HG03565 (cell line): ENCODE measurements at regions not wholly inside any gene's neighbourhood (a gene's known extent, or its start where the extent isn't known, plus 50 kb on each side); places are given as distances from the start of the nearest gene placed in this dataset.

ENCODE experiments used
- ATAC-seq: cut with Tn5 transposase; IDR thresholded peaks from one replicate; pipeline ENCODE4 v1.9.1; 2021; ENCODE audit warnings: mild to moderate bottlenecking, moderate library complexity; ENCODE audit not compliant: unreplicated experiment

GRCh38 chr1:175894581-175894980 lies 151.2 kb upstream of the TNR start:
- no peak for ATAC-seq

DNA sequence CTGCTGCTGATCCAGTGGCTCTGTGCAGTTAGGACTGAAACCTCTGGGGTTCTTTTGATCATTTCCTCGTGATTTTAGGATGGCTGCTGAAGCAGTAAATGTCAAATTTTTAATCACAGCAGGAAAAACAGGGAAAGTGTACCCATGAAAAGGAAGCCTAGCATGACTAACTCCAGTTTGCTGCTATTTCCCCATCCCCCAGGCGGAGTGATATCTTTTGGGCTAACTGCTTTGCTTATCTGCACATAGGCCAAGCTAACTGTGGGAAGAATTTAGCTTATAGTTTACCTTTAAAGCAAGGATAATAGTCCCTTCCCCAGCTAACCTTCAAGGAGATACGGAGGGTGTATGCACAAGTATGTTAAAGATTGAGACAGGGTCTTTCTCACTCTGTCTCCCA lies 149.8 kb upstream of the TNR start:
- no peak for ATAC-seq

GRCh38 chr1:175892686-175893085 lies 149.3 kb upstream of the TNR start:
- ATAC-seq, result no peak

- no peak for ATAC-seq
Observed at GRCh38 chr1:175891783-175892309, 148.5 kb upstream of the TNR start.

DNA sequence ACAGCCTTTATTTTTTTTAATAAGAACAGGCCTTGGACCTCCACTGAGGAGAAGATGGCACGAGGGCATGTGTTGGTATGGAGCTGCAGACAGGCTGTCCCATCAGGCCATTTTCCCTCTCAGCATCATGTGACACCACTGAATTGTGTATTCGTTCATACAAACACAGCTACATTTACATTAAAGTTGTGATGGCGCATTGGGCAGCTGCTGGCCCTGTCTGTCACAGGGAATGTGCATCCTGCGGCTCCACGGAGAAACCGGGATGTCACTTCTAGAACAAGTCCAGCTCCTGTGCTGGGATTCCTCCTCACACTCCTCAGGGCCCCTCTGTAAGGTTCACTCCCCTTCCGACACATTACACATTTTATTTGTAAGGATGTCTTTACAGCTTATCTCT lies 147.6 kb upstream of the TNR start:
- ATAC-seq, result no peak

DNA sequence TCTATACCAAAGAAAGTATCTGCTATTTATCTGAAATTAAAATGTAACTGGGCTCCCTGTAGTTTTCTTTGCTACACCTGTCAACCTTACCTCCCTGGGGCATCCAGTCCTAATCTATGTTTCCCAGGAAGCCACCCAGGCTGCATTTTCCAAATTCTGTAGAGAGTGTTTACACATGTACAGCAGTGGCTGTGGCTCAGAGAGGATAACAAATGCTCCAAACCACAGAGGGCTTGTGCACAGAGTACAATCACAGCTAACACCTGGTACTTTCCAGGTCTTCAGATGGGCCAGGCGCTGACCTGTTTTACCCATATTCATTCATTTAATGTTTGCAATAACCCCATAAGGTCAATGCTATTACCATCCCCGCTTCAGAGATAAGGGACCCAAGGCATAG lies 146.5 kb upstream of the TNR start:
- ATAC-seq, result no peak

DNA sequence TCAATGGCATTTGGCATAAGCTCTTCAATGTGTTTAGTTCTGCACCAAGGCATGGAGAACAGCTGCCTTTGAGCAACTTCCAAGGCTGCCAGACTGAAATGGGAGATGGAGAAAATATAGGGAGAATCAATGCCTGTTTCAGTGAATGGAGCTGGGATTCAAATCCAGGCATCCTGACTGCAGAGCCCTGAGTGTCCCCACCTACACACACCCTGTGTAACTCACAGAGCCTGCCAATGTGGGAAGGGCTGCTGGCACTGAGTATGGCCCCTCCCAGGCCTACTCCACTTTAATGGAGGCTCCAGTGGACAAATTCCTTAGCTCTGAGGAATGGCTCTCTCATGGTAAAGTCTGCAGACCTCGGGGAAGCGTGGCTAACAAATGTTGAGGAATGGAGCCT lies 145.6 kb upstream of the TNR start:
- no peak for ATAC-seq

DNA sequence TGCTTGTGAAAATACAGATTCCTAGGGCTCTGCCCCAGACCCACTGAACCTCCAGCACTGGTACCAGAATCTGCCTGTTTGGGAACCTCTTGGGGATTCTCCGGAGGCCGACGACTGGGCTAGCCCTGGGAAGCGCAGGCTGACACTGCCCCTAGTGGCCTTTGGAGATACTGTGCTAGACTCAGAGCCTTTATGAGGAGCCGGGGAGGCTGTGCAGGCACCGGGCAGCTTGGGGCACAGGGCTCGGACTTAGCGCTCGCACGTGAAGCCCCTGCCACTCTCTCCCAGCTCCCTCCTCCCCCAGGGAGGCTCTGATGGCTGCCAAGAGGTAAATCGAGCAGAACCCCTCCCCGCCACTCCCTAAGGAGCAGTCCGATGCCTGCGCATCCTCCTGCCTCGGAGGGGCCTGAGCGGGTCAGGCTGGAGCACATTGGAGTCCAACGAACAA lies 144.6 kb upstream of the TNR start:
- peak; percentile 77 for ATAC-seq

GRCh38 chr1:175887521-175887920 lies 144.1 kb upstream of the TNR start:
- no peak for ATAC-seq

- no peak for ATAC-seq
Observed at GRCh38 chr1:175885326-175885725, 141.9 kb upstream of the TNR start.

DNA sequence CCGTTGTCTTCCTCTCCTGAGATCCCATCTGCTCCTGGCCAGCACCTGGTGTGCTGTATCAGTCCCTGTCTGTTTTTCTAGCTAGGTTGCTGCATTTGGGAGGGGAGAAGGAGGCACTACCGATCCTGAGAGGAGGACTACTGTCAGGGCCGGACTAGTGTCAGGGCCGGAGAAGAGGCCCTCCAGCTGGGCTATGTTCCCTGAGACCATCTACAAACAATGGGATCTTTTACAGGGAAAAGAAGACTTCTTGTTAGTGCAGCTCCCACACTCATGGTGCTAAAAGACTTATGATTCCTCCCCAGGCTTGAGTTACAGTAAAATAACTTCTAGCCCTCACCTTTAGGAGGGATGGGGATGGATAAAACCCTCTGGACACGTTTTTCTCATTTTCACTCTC lies 141.0 kb upstream of the TNR start:
- ATAC-seq, result no peak

DNA sequence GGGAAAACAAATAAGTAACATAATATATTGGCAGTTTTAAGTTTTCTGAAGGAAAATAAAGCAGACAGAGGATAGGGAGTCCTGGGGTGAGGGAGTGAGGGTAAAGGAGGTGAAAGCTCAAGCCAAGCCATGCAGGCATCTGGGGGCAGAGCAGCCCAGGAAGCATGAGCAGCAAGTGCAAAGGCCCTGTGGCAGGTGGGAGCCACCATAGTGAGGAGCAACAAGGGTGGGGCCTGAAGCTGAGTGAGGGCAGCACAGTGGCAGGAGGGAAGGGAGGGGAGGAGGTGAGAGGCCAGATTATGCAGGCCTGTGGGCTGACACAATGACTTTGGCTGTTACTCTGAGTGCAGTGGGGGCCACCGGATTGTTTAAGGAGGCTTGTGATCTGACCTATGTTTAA lies 138.8 kb upstream of the TNR start:
- no peak for ATAC-seq

- ATAC-seq, result no peak
Observed at GRCh38 chr1:175881246-175881976, 138.0 kb upstream of the TNR start.

GRCh38 chr1:175878775-175879174 lies 135.4 kb upstream of the TNR start:
- no peak for ATAC-seq

GRCh38 chr1:175877939-175878737 lies 134.7 kb upstream of the TNR start:
- ATAC-seq, result no peak

GRCh38 chr1:175875556-175875955 lies 132.2 kb upstream of the TNR start:
- ATAC-seq, result no peak

GRCh38 chr1:175874081-175874480 lies 130.7 kb upstream of the TNR start:
- no peak for ATAC-seq

GRCh38 chr1:175873290-175873935 lies 130.0 kb upstream of the TNR start:
- ATAC-seq, result peak; percentile 67

DNA sequence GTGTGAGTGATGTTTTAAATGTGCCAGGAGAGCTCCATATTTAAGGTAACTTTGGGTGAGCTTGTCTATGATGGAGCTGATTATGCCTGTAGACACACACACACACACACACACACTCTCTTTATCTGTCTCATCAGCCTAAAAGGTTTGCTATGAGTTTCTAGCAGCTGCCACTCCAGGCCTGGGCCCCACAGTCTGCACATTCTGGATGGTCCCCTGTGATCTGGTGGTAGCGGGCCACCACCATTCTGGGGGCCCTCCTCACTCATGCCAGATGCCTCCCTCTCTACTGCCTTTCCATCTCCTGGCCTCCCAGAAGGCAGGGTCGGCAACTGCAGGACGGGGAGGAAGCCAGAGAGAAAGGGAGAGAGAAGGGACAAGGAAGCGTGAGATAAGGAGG lies 129.2 kb upstream of the TNR start:
- no peak for ATAC-seq

DNA sequence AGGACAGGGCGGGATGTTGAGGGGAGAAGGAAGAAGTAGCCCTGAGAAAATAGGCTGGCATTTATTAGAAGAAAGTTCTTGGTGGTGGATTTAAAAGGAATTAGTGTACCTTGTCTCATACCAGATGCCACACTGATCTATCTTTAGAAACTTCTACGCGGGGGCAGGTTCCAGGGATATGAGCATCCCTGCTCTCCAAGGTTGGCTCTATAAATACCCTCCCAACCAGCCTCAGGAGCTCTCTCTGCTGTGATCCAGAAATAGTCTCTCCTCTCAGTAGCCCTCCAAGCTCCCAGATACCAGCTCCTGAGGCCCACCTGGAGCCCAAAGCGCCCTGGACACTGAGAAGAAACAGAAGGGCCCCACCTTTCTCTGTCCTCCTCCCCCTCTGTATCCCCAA lies 128.3 kb upstream of the TNR start:
- no peak for ATAC-seq

DNA sequence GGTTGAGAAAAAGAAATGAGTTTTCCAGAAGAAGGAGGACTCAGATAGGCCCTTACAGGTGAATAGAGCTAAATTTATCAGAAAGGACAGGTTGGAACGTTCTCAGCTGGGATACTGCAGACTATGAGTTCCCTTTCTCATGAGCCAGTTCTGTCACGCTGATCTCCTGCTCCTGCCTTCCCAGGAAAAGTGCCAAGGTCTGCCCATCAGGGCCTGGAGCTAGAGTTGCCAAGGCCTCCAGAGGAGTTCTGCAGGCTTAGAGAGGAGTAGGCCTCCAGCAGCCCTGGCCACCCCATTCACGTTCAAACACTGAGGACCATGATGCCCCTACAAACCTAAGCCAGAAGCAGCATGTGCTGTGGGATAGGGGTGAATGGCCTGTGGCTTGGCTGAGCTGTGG lies 126.8 kb upstream of the TNR start:
- ATAC-seq, result no peak

DNA sequence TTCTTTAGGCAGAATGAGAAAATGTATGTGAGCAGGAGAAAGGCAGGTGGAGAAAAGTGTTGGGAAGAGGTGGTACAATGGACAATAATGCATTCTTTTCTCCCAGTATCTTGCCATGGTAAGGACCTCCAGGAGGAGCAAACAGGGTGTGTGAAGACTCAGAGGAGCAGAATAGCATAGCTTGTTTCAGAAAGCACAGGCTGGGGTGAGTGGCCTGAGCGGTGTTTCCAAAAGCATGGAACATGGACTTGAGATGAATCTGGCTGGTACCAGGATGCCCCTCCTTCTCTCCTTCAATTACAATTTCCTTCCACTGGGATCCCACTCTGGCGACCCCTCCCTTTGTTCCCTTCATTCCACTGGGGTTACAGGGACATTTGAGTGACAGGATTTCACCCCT lies 123.4 kb upstream of the TNR start:
- ATAC-seq, result no peak
